SK-N-SH treated with all-trans-retinoic acid at 6 μM for 48 hours (cell line): ENCODE measurements at regions not wholly inside any gene's neighbourhood (a gene's known extent, or its start where the extent isn't known, plus 50 kb on each side); places are given as distances from the start of the nearest gene placed in this dataset.
A peak's percentile ranks its signal among the peaks of the same experiment; 100 is the strongest.

Source experiments
- ATAC-seq: fragments of 200-7000 bp; cut with Tn5 transposase; 3 replicates; pipeline ENCODE4 v1.9.1; 2020; ENCODE audit warnings: mild to moderate bottlenecking, moderate library complexity
- ARNTL ChIP-seq: fragments of 450-650 bp; formaldehyde crosslinking; IDR thresholded peaks from 2 replicates; pipeline ENCODE4 v1.5.0; 2020; ENCODE audit warnings: low read depth, mild to moderate bottlenecking, moderate library complexity, borderline replicate concordance
- BACH2 ChIP-seq: fragments of 250-450 bp; sonication (Bioruptor Pico); IDR thresholded peaks from 2 replicates; pipeline ENCODE4 v1.9.0; 2021; ENCODE audit warnings: mild to moderate bottlenecking, borderline replicate concordance
- CSDC2 ChIP-seq: fragments of 250-450 bp; sonication (Bioruptor Pico); IDR thresholded peaks from 2 replicates; pipeline ENCODE4 v1.5.0; 2020; ENCODE audit warnings: mild to moderate bottlenecking, moderate library complexity
- ESRRG ChIP-seq: fragments of 250-450 bp; sonication (Bioruptor Pico); IDR thresholded peaks from 2 replicates; pipeline ENCODE4 v1.6.1; 2021; ENCODE audit warnings: mild to moderate bottlenecking
- GLIS3 ChIP-seq: fragments of 250-450 bp; sonication (Bioruptor Pico); IDR thresholded peaks from 2 replicates; pipeline ENCODE4 v1.5.0; 2020; ENCODE audit warnings: mild to moderate bottlenecking, moderate library complexity
- ISL1 ChIP-seq: fragments of 250-450 bp; sonication (Bioruptor Pico); IDR thresholded peaks from 2 replicates; pipeline ENCODE4 v2.1.2; 2022; ENCODE audit warnings: mild to moderate bottlenecking, moderate library complexity
- OSR1 ChIP-seq: fragments of 250-450 bp; sonication (Bioruptor Pico); IDR thresholded peaks from 2 replicates; pipeline ENCODE4 v1.8.0; 2022; ENCODE audit warnings: moderate library complexity, mild to moderate bottlenecking, inconsistent platforms
- RARB ChIP-seq: fragments of 250-450 bp; sonication (Bioruptor Pico); IDR thresholded peaks from 2 replicates; pipeline ENCODE4 v1.8.0; 2021; ENCODE audit warnings: mild to moderate bottlenecking, moderate library complexity
- SNAI2 ChIP-seq: fragments of 250-450 bp; sonication (Bioruptor Pico); IDR thresholded peaks from 2 replicates; pipeline ENCODE4 v1.5.0; 2020; ENCODE audit warnings: mild to moderate bottlenecking, moderate library complexity
- TCF4 ChIP-seq: fragments of 250-450 bp; sonication (Bioruptor Pico); IDR thresholded peaks from 2 replicates; pipeline ENCODE4 v1.8.0; 2021; ENCODE audit warnings: mild to moderate bottlenecking, moderate library complexity, borderline replicate concordance
- TOX ChIP-seq: fragments of 250-450 bp; sonication (Bioruptor Pico); IDR thresholded peaks from 2 replicates; pipeline ENCODE4 v1.8.0; 2021; ENCODE audit warnings: mild to moderate bottlenecking, moderate library complexity, borderline replicate concordance
- ZC3H10 ChIP-seq: fragments of 250-450 bp; sonication (Bioruptor Pico); IDR thresholded peaks from 2 replicates; pipeline ENCODE4 v1.5.1; 2021; ENCODE audit warnings: mild to moderate bottlenecking, moderate library complexity
- ZFP3 ChIP-seq: fragments of 250-450 bp; sonication (Bioruptor Pico); IDR thresholded peaks from 2 replicates; pipeline ENCODE4 v1.5.0; 2020; ENCODE audit warnings: mild to moderate bottlenecking, moderate library complexity
- ZFP30 ChIP-seq: fragments of 450-650 bp; formaldehyde crosslinking; IDR thresholded peaks from 2 replicates; pipeline ENCODE4 v1.5.0; 2022; ENCODE audit warnings: mild to moderate bottlenecking, moderate library complexity
- ZNF565 ChIP-seq: fragments of 450-650 bp; formaldehyde crosslinking; conservative IDR thresholded peaks from 2 replicates; pipeline ENCODE4 v1.5.0; 2020; ENCODE audit warnings: low read depth, mild to moderate bottlenecking, moderate library complexity
- ZNF70 ChIP-seq: fragments of 450-650 bp; formaldehyde crosslinking; IDR thresholded peaks from 2 replicates; pipeline ENCODE4 v1.5.0; 2020; ENCODE audit warnings: mild to moderate bottlenecking, moderate library complexity
- TF ChIP-seq, protein P1 (sequence below): fragments of 250-450 bp; sonication (Bioruptor Pico); IDR thresholded peaks from 2 replicates; pipeline ENCODE4 v1.5.1; 2020; ENCODE audit warnings: low read depth, mild to moderate bottlenecking, moderate library complexity
- TF ChIP-seq, protein P2 (sequence below): fragments of 250-450 bp; sonication (Bioruptor Pico); IDR thresholded peaks from 2 replicates; pipeline ENCODE4 v1.5.1; 2021; ENCODE audit warnings: mild to moderate bottlenecking, moderate library complexity
- TF ChIP-seq, protein P3 (sequence below): fragments of 250-450 bp; sonication (Bioruptor Pico); IDR thresholded peaks from 2 replicates; pipeline ENCODE4 v1.8.0; 2020; ENCODE audit warnings: mild to moderate bottlenecking, moderate library complexity, borderline replicate concordance
- TF ChIP-seq, protein P4 (sequence below): fragments of 250-450 bp; sonication (Bioruptor Pico); IDR thresholded peaks from 2 replicates; pipeline ENCODE4 v1.5.0; 2020; ENCODE audit warnings: mild to moderate bottlenecking, moderate library complexity
- TF ChIP-seq, protein P5 (sequence below): fragments of 250-450 bp; sonication (Bioruptor Pico); IDR thresholded peaks from 2 replicates; pipeline ENCODE4 v1.8.0; 2021; ENCODE audit warnings: low read depth, mild to moderate bottlenecking, moderate library complexity, borderline replicate concordance

DNA sequence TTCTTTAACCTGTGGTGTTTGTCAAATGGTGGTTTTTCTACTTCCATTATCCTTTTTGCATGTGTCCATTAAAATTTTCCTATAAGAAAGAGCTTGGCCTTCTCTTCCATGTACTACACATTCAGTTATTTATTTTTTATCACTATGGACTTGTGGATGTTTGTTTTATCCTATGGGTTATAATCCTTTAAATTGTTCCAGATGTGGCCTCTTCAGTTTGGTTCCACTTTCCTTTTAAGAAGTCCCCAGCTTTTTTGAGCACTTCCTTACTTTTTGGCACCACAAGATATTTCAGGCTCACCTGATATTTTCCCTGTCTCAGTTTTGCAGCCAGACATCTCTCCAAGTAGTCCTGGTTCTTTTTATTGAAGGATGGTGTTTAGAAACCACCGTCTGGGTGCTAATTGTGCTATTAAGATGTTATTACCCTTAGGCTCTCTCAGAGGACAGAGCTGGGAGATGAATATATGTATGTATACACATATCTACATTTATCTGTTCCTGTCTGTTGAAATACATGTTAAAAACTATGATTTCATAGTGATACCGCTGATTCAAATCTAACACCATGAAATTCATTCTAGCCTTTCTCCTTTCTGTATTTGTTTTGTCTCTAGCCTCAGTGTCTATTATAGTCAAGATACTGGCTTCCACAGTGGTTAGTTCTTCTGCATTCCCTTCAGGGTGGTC lies 408.5 kb upstream of the RGS6 start:
- ATAC-seq, result peak; percentile 36; the same call in 2 of the 3 replicates
- TF ChIP-seq OSR1, result no peak
- TF ChIP-seq CSDC2 (CRISPR knock-in tag), result no peak
- TF ChIP-seq TCF4, result no peak
- no peak for TF ChIP-seq ZFP3 (CRISPR knock-in tag)
- no peak for TF ChIP-seq RARB (CRISPR knock-in tag)
- TF ChIP-seq ISL1 (CRISPR knock-in tag), result no peak
- no peak for TF ChIP-seq ARNTL (CRISPR knock-in tag)
- TF ChIP-seq, protein P1, sequence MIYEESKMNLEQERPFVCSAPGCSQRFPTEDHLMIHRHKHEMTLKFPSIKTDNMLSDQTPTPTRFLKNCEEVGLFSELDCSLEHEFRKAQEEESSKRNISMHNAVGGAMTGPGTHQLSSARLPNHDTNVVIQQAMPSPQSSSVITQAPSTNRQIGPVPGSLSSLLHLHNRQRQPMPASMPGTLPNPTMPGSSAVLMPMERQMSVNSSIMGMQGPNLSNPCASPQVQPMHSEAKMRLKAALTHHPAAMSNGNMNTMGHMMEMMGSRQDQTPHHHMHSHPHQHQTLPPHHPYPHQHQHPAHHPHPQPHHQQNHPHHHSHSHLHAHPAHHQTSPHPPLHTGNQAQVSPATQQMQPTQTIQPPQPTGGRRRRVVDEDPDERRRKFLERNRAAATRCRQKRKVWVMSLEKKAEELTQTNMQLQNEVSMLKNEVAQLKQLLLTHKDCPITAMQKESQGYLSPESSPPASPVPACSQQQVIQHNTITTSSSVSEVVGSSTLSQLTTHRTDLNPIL, result no peak
- no peak for TF ChIP-seq ZNF565 (CRISPR knock-in tag)
- TF ChIP-seq ZFP30, result no peak
- TF ChIP-seq, protein P2, sequence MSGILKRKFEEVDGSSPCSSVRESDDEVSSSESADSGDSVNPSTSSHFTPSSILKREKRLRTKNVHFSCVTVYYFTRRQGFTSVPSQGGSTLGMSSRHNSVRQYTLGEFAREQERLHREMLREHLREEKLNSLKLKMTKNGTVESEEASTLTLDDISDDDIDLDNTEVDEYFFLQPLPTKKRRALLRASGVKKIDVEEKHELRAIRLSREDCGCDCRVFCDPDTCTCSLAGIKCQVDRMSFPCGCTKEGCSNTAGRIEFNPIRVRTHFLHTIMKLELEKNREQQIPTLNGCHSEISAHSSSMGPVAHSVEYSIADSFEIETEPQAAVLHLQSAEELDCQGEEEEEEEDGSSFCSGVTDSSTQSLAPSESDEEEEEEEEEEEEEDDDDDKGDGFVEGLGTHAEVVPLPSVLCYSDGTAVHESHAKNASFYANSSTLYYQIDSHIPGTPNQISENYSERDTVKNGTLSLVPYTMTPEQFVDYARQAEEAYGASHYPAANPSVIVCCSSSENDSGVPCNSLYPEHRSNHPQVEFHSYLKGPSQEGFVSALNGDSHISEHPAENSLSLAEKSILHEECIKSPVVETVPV (CRISPR knock-in tag), result no peak
- TF ChIP-seq, protein P3, sequence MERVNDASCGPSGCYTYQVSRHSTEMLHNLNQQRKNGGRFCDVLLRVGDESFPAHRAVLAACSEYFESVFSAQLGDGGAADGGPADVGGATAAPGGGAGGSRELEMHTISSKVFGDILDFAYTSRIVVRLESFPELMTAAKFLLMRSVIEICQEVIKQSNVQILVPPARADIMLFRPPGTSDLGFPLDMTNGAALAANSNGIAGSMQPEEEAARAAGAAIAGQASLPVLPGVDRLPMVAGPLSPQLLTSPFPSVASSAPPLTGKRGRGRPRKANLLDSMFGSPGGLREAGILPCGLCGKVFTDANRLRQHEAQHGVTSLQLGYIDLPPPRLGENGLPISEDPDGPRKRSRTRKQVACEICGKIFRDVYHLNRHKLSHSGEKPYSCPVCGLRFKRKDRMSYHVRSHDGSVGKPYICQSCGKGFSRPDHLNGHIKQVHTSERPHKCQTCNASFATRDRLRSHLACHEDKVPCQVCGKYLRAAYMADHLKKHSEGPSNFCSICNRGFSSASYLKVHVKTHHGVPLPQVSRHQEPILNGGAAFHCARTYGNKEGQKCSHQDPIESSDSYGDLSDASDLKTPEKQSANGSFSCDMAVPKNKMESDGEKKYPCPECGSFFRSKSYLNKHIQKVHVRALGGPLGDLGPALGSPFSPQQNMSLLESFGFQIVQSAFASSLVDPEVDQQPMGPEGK (CRISPR knock-in tag), result no peak
- no peak for TF ChIP-seq ZC3H10 (CRISPR knock-in tag)
- TF ChIP-seq, protein P4, sequence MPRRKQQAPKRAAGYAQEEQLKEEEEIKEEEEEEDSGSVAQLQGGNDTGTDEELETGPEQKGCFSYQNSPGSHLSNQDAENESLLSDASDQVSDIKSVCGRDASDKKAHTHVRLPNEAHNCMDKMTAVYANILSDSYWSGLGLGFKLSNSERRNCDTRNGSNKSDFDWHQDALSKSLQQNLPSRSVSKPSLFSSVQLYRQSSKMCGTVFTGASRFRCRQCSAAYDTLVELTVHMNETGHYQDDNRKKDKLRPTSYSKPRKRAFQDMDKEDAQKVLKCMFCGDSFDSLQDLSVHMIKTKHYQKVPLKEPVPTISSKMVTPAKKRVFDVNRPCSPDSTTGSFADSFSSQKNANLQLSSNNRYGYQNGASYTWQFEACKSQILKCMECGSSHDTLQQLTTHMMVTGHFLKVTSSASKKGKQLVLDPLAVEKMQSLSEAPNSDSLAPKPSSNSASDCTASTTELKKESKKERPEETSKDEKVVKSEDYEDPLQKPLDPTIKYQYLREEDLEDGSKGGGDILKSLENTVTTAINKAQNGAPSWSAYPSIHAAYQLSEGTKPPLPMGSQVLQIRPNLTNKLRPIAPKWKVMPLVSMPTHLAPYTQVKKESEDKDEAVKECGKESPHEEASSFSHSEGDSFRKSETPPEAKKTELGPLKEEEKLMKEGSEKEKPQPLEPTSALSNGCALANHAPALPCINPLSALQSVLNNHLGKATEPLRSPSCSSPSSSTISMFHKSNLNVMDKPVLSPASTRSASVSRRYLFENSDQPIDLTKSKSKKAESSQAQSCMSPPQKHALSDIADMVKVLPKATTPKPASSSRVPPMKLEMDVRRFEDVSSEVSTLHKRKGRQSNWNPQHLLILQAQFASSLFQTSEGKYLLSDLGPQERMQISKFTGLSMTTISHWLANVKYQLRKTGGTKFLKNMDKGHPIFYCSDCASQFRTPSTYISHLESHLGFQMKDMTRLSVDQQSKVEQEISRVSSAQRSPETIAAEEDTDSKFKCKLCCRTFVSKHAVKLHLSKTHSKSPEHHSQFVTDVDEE (CRISPR knock-in tag), result no peak
- TF ChIP-seq ESRRG (CRISPR knock-in tag), result no peak
- no peak for TF ChIP-seq GLIS3 (CRISPR knock-in tag)
- TF ChIP-seq, protein P5, sequence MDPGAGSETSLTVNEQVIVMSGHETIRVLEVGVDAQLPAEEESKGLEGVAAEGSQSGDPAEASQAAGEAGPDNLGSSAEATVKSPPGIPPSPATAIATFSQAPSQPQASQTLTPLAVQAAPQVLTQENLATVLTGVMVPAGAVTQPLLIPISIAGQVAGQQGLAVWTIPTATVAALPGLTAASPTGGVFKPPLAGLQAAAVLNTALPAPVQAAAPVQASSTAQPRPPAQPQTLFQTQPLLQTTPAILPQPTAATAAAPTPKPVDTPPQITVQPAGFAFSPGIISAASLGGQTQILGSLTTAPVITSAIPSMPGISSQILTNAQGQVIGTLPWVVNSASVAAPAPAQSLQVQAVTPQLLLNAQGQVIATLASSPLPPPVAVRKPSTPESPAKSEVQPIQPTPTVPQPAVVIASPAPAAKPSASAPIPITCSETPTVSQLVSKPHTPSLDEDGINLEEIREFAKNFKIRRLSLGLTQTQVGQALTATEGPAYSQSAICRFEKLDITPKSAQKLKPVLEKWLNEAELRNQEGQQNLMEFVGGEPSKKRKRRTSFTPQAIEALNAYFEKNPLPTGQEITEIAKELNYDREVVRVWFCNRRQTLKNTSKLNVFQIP (CRISPR knock-in tag), result no peak
- TF ChIP-seq TOX, result no peak
- TF ChIP-seq BACH2 (CRISPR knock-in tag), result no peak
- TF ChIP-seq SNAI2, result no peak
- TF ChIP-seq, all 23 proteins: peak for 0

DNA sequence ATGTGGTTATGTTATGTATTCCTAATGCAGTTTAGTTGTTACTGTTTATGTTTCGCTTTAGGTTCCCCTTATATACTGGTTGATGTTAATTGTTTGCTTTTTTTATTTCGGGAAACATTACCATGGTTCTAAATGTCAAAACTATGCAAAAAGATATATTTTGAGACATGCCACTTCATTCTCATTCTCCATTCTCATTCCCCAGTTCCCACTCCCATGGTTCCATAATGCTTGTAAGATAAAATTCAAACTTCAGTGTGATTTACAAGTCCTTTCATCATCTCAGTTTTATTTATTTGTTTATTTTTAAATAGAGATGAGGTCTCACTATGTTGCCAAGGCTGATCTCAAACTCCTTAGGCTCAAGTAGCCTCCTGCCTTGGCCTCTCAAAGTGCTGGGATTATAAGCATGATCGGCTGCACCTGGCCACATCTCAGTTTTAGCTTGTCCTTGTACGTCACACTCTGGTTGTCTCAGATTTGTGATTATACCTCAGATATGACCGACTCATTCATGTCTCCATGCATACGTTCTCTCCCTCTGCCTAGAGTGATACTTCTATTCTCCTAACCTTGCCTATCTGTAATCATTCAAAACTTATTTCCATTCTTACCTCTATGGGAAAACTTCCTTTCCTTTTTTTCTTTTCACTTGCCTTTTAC lies 407.8 kb upstream of the RGS6 start:
- no peak for ATAC-seq
- no peak for TF ChIP-seq ZC3H10 (CRISPR knock-in tag)
- TF ChIP-seq TCF4, result no peak
- no peak for TF ChIP-seq ZFP3 (CRISPR knock-in tag)
- no peak for TF ChIP-seq ZNF70 (CRISPR knock-in tag)
- TF ChIP-seq, protein P5 (CRISPR knock-in tag), result no peak
- no peak for TF ChIP-seq OSR1
- TF ChIP-seq SNAI2, result no peak
- no peak for TF ChIP-seq ZNF565 (CRISPR knock-in tag)
- TF ChIP-seq, protein P3 (CRISPR knock-in tag), result no peak
- TF ChIP-seq, protein P2 (CRISPR knock-in tag), result no peak
